ENCODE measurements at regions not wholly inside any gene's neighbourhood (a gene's known extent, or its start where the extent isn't known, plus 50 kb on each side); places are given as distances from the start of the nearest gene placed in this dataset.

GRCh38 chr16:6192984-6193383, 1095.4 kb upstream of the EEF2KMT start:
- no peaks in the 10 kb centered on the region for H3K36me3 ChIP-seq (ENCODE audit: control insufficient read depth in 3 of 3, insufficient read depth in 3 of 3, low read length in 3 of 3)
- no peaks in the 10 kb centered on the region for H3K4me1 ChIP-seq (ENCODE audit: control insufficient read depth in 3 of 3, insufficient read depth in 3 of 3, low read length in 3 of 3)
- peaks cover 0 to 1% (median 0%) of the 10 kb centered on the region in 3 donors for H3K9me3 ChIP-seq (ENCODE audit: control insufficient read depth in 3 of 3, low read length in 3 of 3)
- H3K9ac ChIP-seq (ENCODE audit: low read depth in 1 of 3, low read length in 3 of 3): no peak overlapping the region
- no peak overlapping the region for H3K27ac ChIP-seq (ENCODE audit: low read depth, low read length)
- H3K27me3 ChIP-seq (ENCODE audit: control insufficient read depth in 3 of 3, insufficient read depth in 3 of 3, low read length in 3 of 3): no peaks in the 10 kb centered on the region
- no peak overlapping the region for H3K4me3 ChIP-seq (ENCODE audit: low read length in 3 of 3)

GRCh38 chr16:6192532-6192931, 1094.9 kb upstream of the EEF2KMT start:
- no peak overlapping the region for H3K9ac ChIP-seq (ENCODE audit: low read depth in 1 of 3, low read length in 3 of 3)
- H3K27me3 ChIP-seq (ENCODE audit: control insufficient read depth in 3 of 3, insufficient read depth in 3 of 3, low read length in 3 of 3): no peaks in the 10 kb centered on the region

GRCh38 chr16:6190776-6191175, 1093.2 kb upstream of the EEF2KMT start:
- no peaks in the 10 kb centered on the region for H3K36me3 ChIP-seq (ENCODE audit: control insufficient read depth in 3 of 3, insufficient read depth in 3 of 3, low read length in 3 of 3)
- peaks cover 0 to 1% (median 0%) of the 10 kb centered on the region in 3 donors for H3K9me3 ChIP-seq (ENCODE audit: control insufficient read depth in 3 of 3, low read length in 3 of 3)
- no peaks in the 10 kb centered on the region for H3K27me3 ChIP-seq (ENCODE audit: control insufficient read depth in 3 of 3, insufficient read depth in 3 of 3, low read length in 3 of 3)
- no peak overlapping the region for H3K27ac ChIP-seq (ENCODE audit: low read depth, low read length)
- no peak overlapping the region for H3K4me3 ChIP-seq (ENCODE audit: low read length in 3 of 3)
- H3K4me1 ChIP-seq (ENCODE audit: control insufficient read depth in 3 of 3, insufficient read depth in 3 of 3, low read length in 3 of 3): no peaks in the 10 kb centered on the region
- no peak overlapping the region for H3K9ac ChIP-seq (ENCODE audit: low read depth in 1 of 3, low read length in 3 of 3)

More at GRCh38 chr16:6192532-6192931, 1094.9 kb upstream of the EEF2KMT start:
- H3K4me3 ChIP-seq (ENCODE audit: low read length in 3 of 3): no peak overlapping the region
- peaks cover 0 to 1% (median 0%) of the 10 kb centered on the region in 3 donors for H3K9me3 ChIP-seq (ENCODE audit: control insufficient read depth in 3 of 3, low read length in 3 of 3)
- no peaks in the 10 kb centered on the region for H3K36me3 ChIP-seq (ENCODE audit: control insufficient read depth in 3 of 3, insufficient read depth in 3 of 3, low read length in 3 of 3)
- no peak overlapping the region for H3K27ac ChIP-seq (ENCODE audit: low read depth, low read length)
- no peaks in the 10 kb centered on the region for H3K4me1 ChIP-seq (ENCODE audit: control insufficient read depth in 3 of 3, insufficient read depth in 3 of 3, low read length in 3 of 3)

GRCh38 chr16:6189216-6189615, 1091.6 kb upstream of the EEF2KMT start:
- Histone ChIP-seq H3K27me3 (ENCODE audit: control insufficient read depth in 3 of 3, insufficient read depth in 3 of 3, low read length in 3 of 3) (no peaks in the 10 kb centered on the region), H3K36me3 (ENCODE audit: control insufficient read depth in 3 of 3, insufficient read depth in 3 of 3, low read length in 3 of 3) (no peaks in the 10 kb centered on the region), H3K9me3 (ENCODE audit: control insufficient read depth in 3 of 3, low read length in 3 of 3) (peaks cover 0 to 3% (median 0%) of the 10 kb centered on the region in 3 donors), H3K4me1 (ENCODE audit: control insufficient read depth in 3 of 3, insufficient read depth in 3 of 3, low read length in 3 of 3) (no peaks in the 10 kb centered on the region), H3K4me3 (ENCODE audit: low read length in 3 of 3) (no peak overlapping the region), H3K9ac (ENCODE audit: low read depth in 1 of 3, low read length in 3 of 3) (no peak overlapping the region), H3K27ac (ENCODE audit: low read depth, low read length) (no peak overlapping the region)

GRCh38 chr16:6177616-6178180, 1080.1 kb upstream of the EEF2KMT start:
- Histone ChIP-seq H3K27ac (ENCODE audit: low read depth, low read length) (no peak overlapping the region), H3K4me3 (ENCODE audit: low read length in 3 of 3) (no peak overlapping the region), H3K27me3 (ENCODE audit: control insufficient read depth in 3 of 3, insufficient read depth in 3 of 3, low read length in 3 of 3) (no peaks in the 10 kb centered on the region), H3K4me1 (ENCODE audit: control insufficient read depth in 3 of 3, insufficient read depth in 3 of 3, low read length in 3 of 3) (no peaks in the 10 kb centered on the region), H3K36me3 (ENCODE audit: control insufficient read depth in 3 of 3, insufficient read depth in 3 of 3, low read length in 3 of 3) (no peaks in the 10 kb centered on the region), H3K9me3 (ENCODE audit: control insufficient read depth in 3 of 3, low read length in 3 of 3) (no peaks in the 10 kb centered on the region), H3K9ac (ENCODE audit: low read depth in 1 of 3, low read length in 3 of 3) (no peak overlapping the region)

GRCh38 chr16:6170022-6170421, 1072.4 kb upstream of the EEF2KMT start:
- Histone ChIP-seq H3K27ac (ENCODE audit: low read depth, low read length) (no peak overlapping the region), H3K9me3 (ENCODE audit: control insufficient read depth in 3 of 3, low read length in 3 of 3) (peaks cover 0 to 3% (median 0%) of the 10 kb centered on the region in 3 donors), H3K4me3 (ENCODE audit: low read length in 3 of 3) (no peak overlapping the region), H3K36me3 (ENCODE audit: control insufficient read depth in 3 of 3, insufficient read depth in 3 of 3, low read length in 3 of 3) (no peaks in the 10 kb centered on the region), H3K9ac (ENCODE audit: low read depth in 1 of 3, low read length in 3 of 3) (no peak overlapping the region), H3K4me1 (ENCODE audit: control insufficient read depth in 3 of 3, insufficient read depth in 3 of 3, low read length in 3 of 3) (no peaks in the 10 kb centered on the region), H3K27me3 (ENCODE audit: control insufficient read depth in 3 of 3, insufficient read depth in 3 of 3, low read length in 3 of 3) (no peaks in the 10 kb centered on the region)

- Histone ChIP-seq H3K4me3 (ENCODE audit: low read length in 3 of 3) (no peak overlapping the region), H3K27me3 (ENCODE audit: control insufficient read depth in 3 of 3, insufficient read depth in 3 of 3, low read length in 3 of 3) (no peaks in the 10 kb centered on the region), H3K27ac (ENCODE audit: low read depth, low read length) (no peak overlapping the region), H3K36me3 (ENCODE audit: control insufficient read depth in 3 of 3, insufficient read depth in 3 of 3, low read length in 3 of 3) (no peaks in the 10 kb centered on the region), H3K9ac (ENCODE audit: low read depth in 1 of 3, low read length in 3 of 3) (no peak overlapping the region), H3K9me3 (ENCODE audit: control insufficient read depth in 3 of 3, low read length in 3 of 3) (no peaks in the 10 kb centered on the region), H3K4me1 (ENCODE audit: control insufficient read depth in 3 of 3, insufficient read depth in 3 of 3, low read length in 3 of 3) (no peaks in the 10 kb centered on the region)
These were observed 1067.9 kb upstream of the EEF2KMT start for GRCh38 chr16:6165330-6165979.

GRCh38 chr16:6160871-6161270, 1063.3 kb upstream of the EEF2KMT start:
- H3K27me3 ChIP-seq (ENCODE audit: control insufficient read depth in 3 of 3, insufficient read depth in 3 of 3, low read length in 3 of 3): no peaks in the 10 kb centered on the region
- no peak overlapping the region for H3K9ac ChIP-seq (ENCODE audit: low read depth in 1 of 3, low read length in 3 of 3)
- H3K9me3 ChIP-seq (ENCODE audit: control insufficient read depth in 3 of 3, low read length in 3 of 3): peaks cover 0 to 3% (median 0%) of the 10 kb centered on the region in 3 donors
- H3K4me1 ChIP-seq (ENCODE audit: control insufficient read depth in 3 of 3, insufficient read depth in 3 of 3, low read length in 3 of 3): no peaks in the 10 kb centered on the region
- H3K27ac ChIP-seq (ENCODE audit: low read depth, low read length): no peak overlapping the region
- H3K36me3 ChIP-seq (ENCODE audit: control insufficient read depth in 3 of 3, insufficient read depth in 3 of 3, low read length in 3 of 3): no peaks in the 10 kb centered on the region
- H3K4me3 ChIP-seq (ENCODE audit: low read length in 3 of 3): no peak overlapping the region

GRCh38 chr16:6160303-6160702, 1062.7 kb upstream of the EEF2KMT start:
- no peaks in the 10 kb centered on the region for H3K4me1 ChIP-seq (ENCODE audit: control insufficient read depth in 3 of 3, insufficient read depth in 3 of 3, low read length in 3 of 3)
- H3K27me3 ChIP-seq (ENCODE audit: control insufficient read depth in 3 of 3, insufficient read depth in 3 of 3, low read length in 3 of 3): no peaks in the 10 kb centered on the region
- no peak overlapping the region for H3K9ac ChIP-seq (ENCODE audit: low read depth in 1 of 3, low read length in 3 of 3)
- H3K36me3 ChIP-seq (ENCODE audit: control insufficient read depth in 3 of 3, insufficient read depth in 3 of 3, low read length in 3 of 3): no peaks in the 10 kb centered on the region
- peaks cover 0 to 3% (median 0%) of the 10 kb centered on the region in 3 donors for H3K9me3 ChIP-seq (ENCODE audit: control insufficient read depth in 3 of 3, low read length in 3 of 3)
- H3K4me3 ChIP-seq (ENCODE audit: low read length in 3 of 3): no peak overlapping the region
- H3K27ac ChIP-seq (ENCODE audit: low read depth, low read length): no peak overlapping the region

- no peaks in the 10 kb centered on the region for H3K27me3 ChIP-seq (ENCODE audit: control insufficient read depth in 3 of 3, insufficient read depth in 3 of 3, low read length in 3 of 3)
- no peaks in the 10 kb centered on the region for H3K4me1 ChIP-seq (ENCODE audit: control insufficient read depth in 3 of 3, insufficient read depth in 3 of 3, low read length in 3 of 3)
- H3K27ac ChIP-seq (ENCODE audit: low read depth, low read length): no peak overlapping the region
- H3K9me3 ChIP-seq (ENCODE audit: control insufficient read depth in 3 of 3, low read length in 3 of 3): peaks cover 0 to 3% (median 0%) of the 10 kb centered on the region in 3 donors
- H3K36me3 ChIP-seq (ENCODE audit: control insufficient read depth in 3 of 3, insufficient read depth in 3 of 3, low read length in 3 of 3): no peaks in the 10 kb centered on the region
- H3K9ac ChIP-seq (ENCODE audit: low read depth in 1 of 3, low read length in 3 of 3): no peak overlapping the region
- no peak overlapping the region for H3K4me3 ChIP-seq (ENCODE audit: low read length in 3 of 3)
These were observed 1060.2 kb upstream of the EEF2KMT start for GRCh38 chr16:6157806-6158205.
